ENCODE measurements at regions not wholly inside any gene's neighbourhood (a gene's known extent, or its start where the extent isn't known, plus 50 kb on each side); places are given as distances from the start of the nearest gene placed in this dataset.

- no peak for TF ChIP-seq POLR2A (IDR thresholded peaks at IDR 0.05; ENCODE audit: low read depth, low read length)
- FAIRE-seq = no peak
- no peak for DNase-seq (ENCODE audit: insufficient read length, low spot score)
Measured at GRCh38 chr7:41633690-41634089, 69.2 kb downstream of the INHBA start.

GRCh38 chr7:41630741-41631140, 72.1 kb downstream of the INHBA start:
- no peak for DNase-seq (ENCODE audit: insufficient read length, low spot score)
- no peak for TF ChIP-seq POLR2A (IDR thresholded peaks at IDR 0.05; ENCODE audit: low read depth, low read length)
- FAIRE-seq = peak; percentile 6

GRCh38 chr7:41629711-41630111, 73.2 kb downstream of the INHBA start:
- no peak for TF ChIP-seq POLR2A (IDR thresholded peaks at IDR 0.05; ENCODE audit: low read depth, low read length)
- no peak for DNase-seq (ENCODE audit: insufficient read length, low spot score)
- FAIRE-seq = peak; percentile 30

DNA sequence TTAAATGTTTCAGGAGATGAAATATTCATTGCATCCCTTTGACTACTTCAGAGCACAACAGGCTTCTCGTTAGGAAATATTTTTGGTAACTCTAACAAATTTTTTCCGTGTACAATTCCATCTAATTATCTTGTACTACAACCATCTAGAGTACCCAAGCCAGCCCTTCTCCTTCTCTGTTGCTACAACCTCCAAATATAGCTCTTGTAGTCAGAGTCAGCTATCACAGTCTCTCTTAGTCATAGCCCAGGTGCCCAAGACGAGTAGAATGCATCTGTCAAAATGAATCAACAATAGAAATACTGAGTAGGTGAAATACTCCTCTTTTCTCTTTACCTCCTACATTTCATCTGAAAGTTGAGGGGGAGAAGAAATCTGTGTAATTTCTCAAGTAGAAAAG, 74.0 kb downstream of the INHBA start:
- DNase-seq (ENCODE audit: insufficient read length, low spot score) = no peak
- FAIRE-seq = no peak
- no peak for TF ChIP-seq POLR2A (IDR thresholded peaks at IDR 0.05; ENCODE audit: low read depth, low read length)

- FAIRE-seq (peak; percentile 15), DNase-seq (ENCODE audit: insufficient read length, low spot score) (no peak)
- no peak for TF ChIP-seq POLR2A (IDR thresholded peaks at IDR 0.05; ENCODE audit: low read depth, low read length)
Measured at GRCh38 chr7:41627645-41628298, 75.1 kb downstream of the INHBA start.

DNA sequence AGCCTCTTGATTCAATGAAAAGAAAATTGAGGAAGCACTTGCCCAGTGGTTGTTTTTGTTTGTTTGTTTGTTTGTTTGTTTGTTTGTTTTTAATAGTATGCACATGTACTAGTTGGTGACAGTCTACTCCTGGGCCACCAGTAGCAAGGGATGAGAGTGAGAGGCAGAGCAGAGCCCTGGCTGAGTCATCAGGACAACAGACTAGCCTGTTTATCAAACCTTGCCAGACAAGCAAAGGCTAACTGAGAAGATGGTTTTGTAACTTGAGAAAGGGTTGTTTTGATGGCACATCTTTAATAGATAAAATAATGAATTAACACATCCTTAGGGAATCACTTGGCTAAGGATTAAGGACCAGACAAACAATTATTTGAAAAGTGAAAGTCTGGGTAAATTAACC, 78.1 kb downstream of the INHBA start:
- peak; percentile 70 for FAIRE-seq
- DNase-seq (ENCODE audit: insufficient read length, low spot score) = no peak
- no peak for TF ChIP-seq POLR2A (IDR thresholded peaks at IDR 0.05; ENCODE audit: low read depth, low read length)

GRCh38 chr7:41621953-41622831, 80.7 kb downstream of the INHBA start:
- no peak for TF ChIP-seq POLR2A (IDR thresholded peaks at IDR 0.05; ENCODE audit: low read depth, low read length)
- DNase-seq (ENCODE audit: insufficient read length, low spot score) = peak; percentile 12
- no peak for FAIRE-seq

GRCh38 chr7:41617987-41618386, 84.9 kb downstream of the INHBA start:
- no peak for TF ChIP-seq POLR2A (IDR thresholded peaks at IDR 0.05; ENCODE audit: low read depth, low read length)
- DNase-seq (ENCODE audit: insufficient read length, low spot score) = no peak
- no peak for FAIRE-seq

- FAIRE-seq (no peak), DNase-seq (ENCODE audit: insufficient read length, low spot score) (no peak)
- TF ChIP-seq POLR2A (IDR thresholded peaks at IDR 0.05; ENCODE audit: low read depth, low read length) = no peak
Measured at GRCh38 chr7:41612798-41613197, 90.1 kb downstream of the INHBA start.

DNA sequence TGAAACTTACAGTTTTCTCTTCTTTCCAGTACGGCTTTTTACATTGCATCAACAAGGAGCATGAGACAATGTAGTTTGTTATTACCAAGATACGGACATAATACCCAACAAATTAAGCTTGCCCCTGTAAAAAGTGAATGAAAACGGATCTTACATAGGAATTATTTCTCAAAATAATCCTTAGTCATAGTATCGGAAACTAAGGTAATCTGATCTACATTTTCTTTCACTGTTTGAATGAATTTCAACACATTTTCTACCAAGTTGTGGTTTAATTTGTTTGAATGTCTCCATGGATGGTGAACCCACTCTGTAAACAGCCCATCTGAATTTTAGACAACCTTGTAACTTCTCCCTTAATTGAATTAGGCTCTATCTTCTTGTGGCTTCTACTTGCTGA, 90.5 kb downstream of the INHBA start:
- peak; percentile 75 for FAIRE-seq
- DNase-seq (ENCODE audit: insufficient read length, low spot score) = no peak
- TF ChIP-seq POLR2A (IDR thresholded peaks at IDR 0.05; ENCODE audit: low read depth, low read length) = no peak

DNA sequence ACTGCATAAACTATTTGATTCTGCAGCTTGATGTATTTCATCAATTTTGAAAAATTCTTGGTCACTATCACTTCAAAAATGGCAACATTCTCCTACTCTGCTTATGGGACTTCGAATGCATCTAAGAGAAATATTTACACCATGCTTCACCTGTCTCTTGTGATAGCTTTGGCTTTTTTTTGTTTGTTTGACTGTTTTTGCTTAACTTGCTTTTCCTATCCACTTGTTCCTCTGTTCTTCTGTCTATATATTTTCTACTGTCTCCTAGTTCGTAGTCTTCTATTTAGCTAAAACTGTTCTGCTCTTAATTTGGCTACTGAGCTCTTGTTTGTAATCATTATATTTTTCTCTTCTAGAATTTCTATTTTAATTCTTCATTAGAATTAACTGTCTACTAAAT, 94.4 kb downstream of the INHBA start:
- TF ChIP-seq POLR2A (IDR thresholded peaks at IDR 0.05; ENCODE audit: low read depth, low read length) = no peak
- peak; percentile 38 for FAIRE-seq
- no peak for DNase-seq (ENCODE audit: insufficient read length, low spot score)

DNA sequence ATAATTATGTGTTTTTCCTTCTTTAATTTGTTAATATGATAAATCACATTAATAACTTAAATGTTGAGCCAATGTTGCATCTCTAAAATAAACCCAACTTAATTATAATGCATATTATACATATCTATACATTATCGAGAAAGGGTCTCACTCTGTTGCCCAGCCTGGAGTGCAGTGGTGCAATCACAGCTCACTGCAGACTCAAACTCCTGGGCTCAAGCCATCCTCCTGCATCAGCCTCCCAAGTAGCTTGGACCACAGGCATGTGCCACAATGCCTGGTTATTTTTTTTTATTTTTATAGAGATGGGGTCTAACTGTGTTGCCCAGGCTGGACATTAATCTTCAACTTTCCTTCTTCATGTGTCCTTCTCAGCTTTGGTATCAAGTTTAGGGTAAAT, 98.9 kb downstream of the INHBA start:
- DNase-seq (ENCODE audit: insufficient read length, low spot score) = no peak
- no peak for TF ChIP-seq POLR2A (IDR thresholded peaks at IDR 0.05; ENCODE audit: low read depth, low read length)
- FAIRE-seq = no peak

GRCh38 chr7:41599760-41600159, 103.1 kb downstream of the INHBA start:
- FAIRE-seq (peak; percentile 45), DNase-seq (ENCODE audit: insufficient read length, low spot score) (no peak)
- no peak for TF ChIP-seq POLR2A (IDR thresholded peaks at IDR 0.05; ENCODE audit: low read depth, low read length)

DNA sequence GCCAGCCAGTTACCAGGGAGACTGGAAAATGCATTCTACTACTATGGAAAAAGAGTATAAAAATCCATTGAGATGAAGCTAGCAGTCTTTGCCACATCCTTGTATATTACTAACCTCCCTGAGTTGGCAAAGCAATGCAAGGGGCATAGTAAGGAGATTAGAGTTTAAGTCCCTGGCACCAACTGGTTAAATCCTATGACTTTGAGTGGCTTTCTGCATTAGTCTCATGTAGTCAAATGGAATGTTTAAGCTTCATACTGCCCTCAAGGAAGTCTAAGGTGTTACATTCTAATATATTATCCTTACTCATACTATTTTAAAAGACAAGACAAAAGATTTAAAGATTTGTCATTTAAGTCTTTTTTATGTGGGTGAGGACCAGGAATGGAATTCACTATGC, 110.1 kb downstream of the INHBA start:
- DNase-seq (ENCODE audit: insufficient read length, low spot score) = no peak
- FAIRE-seq = no peak
- TF ChIP-seq POLR2A (IDR thresholded peaks at IDR 0.05; ENCODE audit: low read depth, low read length) = no peak

DNA sequence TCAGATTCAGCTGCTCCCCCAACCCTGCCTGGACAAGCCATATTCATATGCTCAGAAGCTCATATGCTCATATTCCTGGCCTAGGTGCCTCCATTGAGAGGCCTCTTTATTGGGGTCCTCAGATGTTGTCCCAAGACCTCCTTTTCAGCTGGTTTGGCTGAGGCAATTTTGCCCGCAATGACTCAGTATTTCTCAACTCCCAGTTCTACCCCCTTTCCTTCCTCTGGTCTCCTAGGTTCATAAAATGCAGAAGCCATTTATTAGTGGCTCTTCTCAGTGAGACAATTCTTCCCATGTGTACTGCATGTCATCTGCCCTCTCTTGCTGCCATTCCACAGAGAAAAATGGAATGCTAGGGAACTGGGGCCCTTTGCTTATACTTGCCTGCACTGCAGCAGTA, 110.7 kb downstream of the INHBA start:
- FAIRE-seq = no peak
- no peak for TF ChIP-seq POLR2A (IDR thresholded peaks at IDR 0.05; ENCODE audit: low read depth, low read length)
- no peak for DNase-seq (ENCODE audit: insufficient read length, low spot score)

Data from H54 (cell line).